ENCODE measurements at regions not wholly inside any gene's neighbourhood (a gene's known extent, or its start where the extent isn't known, plus 50 kb on each side); places are given as distances from the start of the nearest gene placed in this dataset.

DNA sequence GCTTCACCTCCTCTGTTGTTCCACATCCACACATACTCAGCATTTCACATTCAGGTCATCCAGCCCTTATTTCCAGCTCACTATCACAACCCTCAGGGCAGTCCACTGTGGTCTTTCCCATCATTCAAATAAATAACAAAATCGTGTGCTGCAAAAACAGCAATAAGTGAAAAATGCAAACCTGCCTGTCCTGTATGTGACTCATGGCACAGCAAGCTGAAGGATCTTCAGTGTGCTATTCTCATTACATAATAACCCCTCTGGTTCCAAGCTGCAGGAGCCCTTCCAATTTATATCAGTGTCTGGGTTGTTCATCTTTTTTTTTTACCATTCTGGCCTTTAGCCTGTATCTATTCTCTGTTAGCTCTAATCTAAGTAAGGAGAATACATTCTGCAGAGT, 185.3 kb upstream of the UBE2E2 start:
- no peak overlapping the region for H3K27ac ChIP-seq (ENCODE audit: low read depth, low read length)
- no peaks in the 10 kb centered on the region for H3K9me2 ChIP-seq (replicated peaks; ENCODE audit: insufficient read depth, low read length)
- H2AFZ ChIP-seq (ENCODE audit: low read depth, low read length, severe bottlenecking) = no peak overlapping the region
- no peak overlapping the region for H3K4me3 ChIP-seq (ENCODE audit: insufficient read depth, low read length, poor library complexity, severe bottlenecking)
- no peaks in the 10 kb centered on the region for H4K20me1 ChIP-seq (ENCODE audit: low read depth, low read length)
- no peak for TF ChIP-seq EZH2phosphoT487 (conservative IDR thresholded peaks at IDR 0.05; ENCODE audit: low read length)
- TF ChIP-seq, protein P1, sequence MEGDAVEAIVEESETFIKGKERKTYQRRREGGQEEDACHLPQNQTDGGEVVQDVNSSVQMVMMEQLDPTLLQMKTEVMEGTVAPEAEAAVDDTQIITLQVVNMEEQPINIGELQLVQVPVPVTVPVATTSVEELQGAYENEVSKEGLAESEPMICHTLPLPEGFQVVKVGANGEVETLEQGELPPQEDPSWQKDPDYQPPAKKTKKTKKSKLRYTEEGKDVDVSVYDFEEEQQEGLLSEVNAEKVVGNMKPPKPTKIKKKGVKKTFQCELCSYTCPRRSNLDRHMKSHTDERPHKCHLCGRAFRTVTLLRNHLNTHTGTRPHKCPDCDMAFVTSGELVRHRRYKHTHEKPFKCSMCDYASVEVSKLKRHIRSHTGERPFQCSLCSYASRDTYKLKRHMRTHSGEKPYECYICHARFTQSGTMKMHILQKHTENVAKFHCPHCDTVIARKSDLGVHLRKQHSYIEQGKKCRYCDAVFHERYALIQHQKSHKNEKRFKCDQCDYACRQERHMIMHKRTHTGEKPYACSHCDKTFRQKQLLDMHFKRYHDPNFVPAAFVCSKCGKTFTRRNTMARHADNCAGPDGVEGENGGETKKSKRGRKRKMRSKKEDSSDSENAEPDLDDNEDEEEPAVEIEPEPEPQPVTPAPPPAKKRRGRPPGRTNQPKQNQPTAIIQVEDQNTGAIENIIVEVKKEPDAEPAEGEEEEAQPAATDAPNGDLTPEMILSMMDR (IDR thresholded peaks at IDR 0.05; ENCODE audit: insufficient read depth, low read length, poor library complexity, severe bottlenecking) = no peak
- H3K9ac ChIP-seq (ENCODE audit: low read length) = no peak overlapping the region
- no peaks in the 10 kb centered on the region for H3K9me3 ChIP-seq (ENCODE audit: insufficient read depth, low read length)
- no peak overlapping the region for H3K4me2 ChIP-seq (ENCODE audit: low read depth, low read length, poor library complexity, severe bottlenecking)
- peaks cover 3% of the 10 kb centered on the region; the same call in 1 of the 2 replicates for H3K27me3 ChIP-seq (ENCODE audit: low read length)
- H3K36me3 ChIP-seq (ENCODE audit: low read length) = no peaks in the 10 kb centered on the region
- no peaks in the 10 kb centered on the region for H3K79me2 ChIP-seq (ENCODE audit: insufficient read depth, low read length)
- no peaks in the 10 kb centered on the region for H3F3A ChIP-seq (ENCODE audit: insufficient read depth)

DNA sequence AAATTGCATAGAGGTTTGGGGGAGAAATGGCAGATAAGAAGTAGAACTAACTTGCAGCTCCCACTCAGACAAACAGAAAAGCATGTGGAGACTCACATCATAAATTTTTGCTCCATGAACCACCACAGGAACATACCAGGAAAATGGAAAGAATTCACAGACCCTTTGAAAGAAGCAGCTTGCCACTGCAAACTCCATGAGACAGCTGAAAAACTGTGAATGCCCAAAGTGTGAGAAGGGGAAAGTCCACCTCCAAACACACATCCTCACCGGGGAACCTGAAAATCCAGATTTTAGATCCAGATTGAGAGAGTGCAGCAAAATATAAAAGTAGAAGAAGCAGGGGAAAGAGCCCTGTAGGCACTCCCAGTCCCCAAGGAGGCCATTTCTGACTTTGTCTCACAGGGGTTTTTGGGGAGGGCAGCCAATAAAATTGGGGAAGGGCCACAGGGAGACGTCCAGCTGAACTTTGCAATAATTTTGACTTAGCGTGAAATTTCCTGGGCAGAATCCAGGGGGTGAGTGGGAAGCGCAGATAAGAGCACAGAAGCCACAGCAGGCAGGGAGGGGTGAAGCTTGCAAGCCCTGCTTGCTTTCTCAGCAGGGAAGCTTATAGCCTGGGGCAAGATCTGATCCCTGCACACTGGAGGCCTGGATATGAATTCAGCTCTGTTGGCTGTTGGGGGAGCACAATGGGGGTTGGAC, 183.4 kb upstream of the UBE2E2 start:
- H3K27ac ChIP-seq (ENCODE audit: low read depth, low read length) = no peak overlapping the region
- H3K4me2 ChIP-seq (ENCODE audit: low read depth, low read length, poor library complexity, severe bottlenecking) = no peak overlapping the region
- H3K36me3 ChIP-seq (ENCODE audit: low read length) = no peaks in the 10 kb centered on the region
- peaks cover 3% of the 10 kb centered on the region; the same call in 1 of the 2 replicates for H3K27me3 ChIP-seq (ENCODE audit: low read length)
- no peaks in the 10 kb centered on the region for H3K79me2 ChIP-seq (ENCODE audit: insufficient read depth, low read length)
- no peak for TF ChIP-seq EZH2phosphoT487 (conservative IDR thresholded peaks at IDR 0.05; ENCODE audit: low read length)
- H3F3A ChIP-seq (ENCODE audit: insufficient read depth) = no peaks in the 10 kb centered on the region
- H3K9me2 ChIP-seq (replicated peaks; ENCODE audit: insufficient read depth, low read length) = no peaks in the 10 kb centered on the region
- no peaks in the 10 kb centered on the region for H4K20me1 ChIP-seq (ENCODE audit: low read depth, low read length)
- H3K9ac ChIP-seq (ENCODE audit: low read length) = no peak overlapping the region
- H3K4me3 ChIP-seq (ENCODE audit: insufficient read depth, low read length, poor library complexity, severe bottlenecking) = no peak overlapping the region
- no peaks in the 10 kb centered on the region for H3K9me3 ChIP-seq (ENCODE audit: insufficient read depth, low read length)
- no peak overlapping the region for H2AFZ ChIP-seq (ENCODE audit: low read depth, low read length, severe bottlenecking)

DNA sequence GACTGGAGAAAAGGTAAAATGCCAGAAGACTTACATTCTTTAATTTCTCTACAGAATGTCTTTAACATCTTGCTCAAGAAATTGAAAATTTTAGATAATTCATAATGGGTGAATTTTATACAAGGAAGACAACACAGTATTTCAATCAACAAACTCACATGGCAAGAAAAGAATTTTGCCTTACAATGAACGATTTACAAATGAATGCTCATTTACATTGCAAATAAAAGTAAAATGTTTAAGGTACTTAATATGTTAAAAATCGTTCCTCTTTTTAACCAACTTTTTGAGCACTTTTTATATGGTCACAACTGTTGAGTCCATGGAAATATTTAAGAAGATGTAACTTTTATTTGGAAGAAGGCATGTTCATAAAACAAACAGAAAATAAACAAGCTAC, 174.8 kb upstream of the UBE2E2 start:
- TF ChIP-seq EZH2phosphoT487 (conservative IDR thresholded peaks at IDR 0.05; ENCODE audit: low read length) = no peak
- TF ChIP-seq, protein P1 (IDR thresholded peaks at IDR 0.05; ENCODE audit: insufficient read depth, low read length, poor library complexity, severe bottlenecking) = no peak
- no peaks in the 10 kb centered on the region for H3K36me3 ChIP-seq (ENCODE audit: low read length)
- no peak overlapping the region for H3K27ac ChIP-seq (ENCODE audit: low read depth, low read length)
- no peaks in the 10 kb centered on the region for H3K27me3 ChIP-seq (ENCODE audit: low read length)
- no peaks in the 10 kb centered on the region for H3K9me2 ChIP-seq (replicated peaks; ENCODE audit: insufficient read depth, low read length)
- no peak overlapping the region for H2AFZ ChIP-seq (ENCODE audit: low read depth, low read length, severe bottlenecking)
- H3K9ac ChIP-seq (ENCODE audit: low read length) = no peak overlapping the region
- no peak overlapping the region for H3K4me2 ChIP-seq (ENCODE audit: low read depth, low read length, poor library complexity, severe bottlenecking)
- no peaks in the 10 kb centered on the region for H4K20me1 ChIP-seq (ENCODE audit: low read depth, low read length)
- H3K79me2 ChIP-seq (ENCODE audit: insufficient read depth, low read length) = no peaks in the 10 kb centered on the region
- H3K4me3 ChIP-seq (ENCODE audit: insufficient read depth, low read length, poor library complexity, severe bottlenecking) = no peak overlapping the region
- no peaks in the 10 kb centered on the region for H3F3A ChIP-seq (ENCODE audit: insufficient read depth)
- no peaks in the 10 kb centered on the region for H3K9me3 ChIP-seq (ENCODE audit: insufficient read depth, low read length)

DNA sequence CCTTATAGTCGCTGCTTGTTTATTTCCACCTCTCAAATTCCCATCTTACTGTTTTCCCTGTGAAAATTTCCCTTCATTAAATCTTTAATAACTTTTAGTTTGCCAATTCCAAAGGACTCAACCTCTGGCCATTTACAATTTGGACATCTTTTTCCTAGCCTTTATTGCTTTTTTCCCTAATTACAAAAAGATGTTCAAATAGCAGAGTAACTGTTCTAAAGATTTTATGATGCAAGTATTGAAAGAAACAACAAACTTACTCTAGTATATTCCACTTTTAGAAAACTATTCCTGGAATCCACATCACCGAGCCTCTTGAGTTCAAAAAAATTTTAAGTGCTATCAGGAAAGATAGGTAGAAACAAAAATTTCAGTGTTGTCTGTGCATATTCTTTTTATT, 174.1 kb upstream of the UBE2E2 start:
- H3K9me3 ChIP-seq (ENCODE audit: insufficient read depth, low read length) = no peaks in the 10 kb centered on the region
- H3K79me2 ChIP-seq (ENCODE audit: insufficient read depth, low read length) = no peaks in the 10 kb centered on the region
- H3K27ac ChIP-seq (ENCODE audit: low read depth, low read length) = no peak overlapping the region
- TF ChIP-seq EZH2phosphoT487 (conservative IDR thresholded peaks at IDR 0.05; ENCODE audit: low read length) = no peak
- TF ChIP-seq, protein P1 (IDR thresholded peaks at IDR 0.05; ENCODE audit: insufficient read depth, low read length, poor library complexity, severe bottlenecking) = no peak
- no peak overlapping the region for H3K4me3 ChIP-seq (ENCODE audit: insufficient read depth, low read length, poor library complexity, severe bottlenecking)
- no peaks in the 10 kb centered on the region for H3F3A ChIP-seq (ENCODE audit: insufficient read depth)
- no peaks in the 10 kb centered on the region for H3K27me3 ChIP-seq (ENCODE audit: low read length)
- no peak overlapping the region for H3K4me2 ChIP-seq (ENCODE audit: low read depth, low read length, poor library complexity, severe bottlenecking)
- H3K36me3 ChIP-seq (ENCODE audit: low read length) = no peaks in the 10 kb centered on the region
- H4K20me1 ChIP-seq (ENCODE audit: low read depth, low read length) = no peaks in the 10 kb centered on the region
- H3K9ac ChIP-seq (ENCODE audit: low read length) = no peak overlapping the region
- H3K9me2 ChIP-seq (replicated peaks; ENCODE audit: insufficient read depth, low read length) = no peaks in the 10 kb centered on the region
- H2AFZ ChIP-seq (ENCODE audit: low read depth, low read length, severe bottlenecking) = no peak overlapping the region
